ENCODE measurements at regions not wholly inside any gene's neighbourhood (a gene's known extent, or its start where the extent isn't known, plus 50 kb on each side); places are given as distances from the start of the nearest gene placed in this dataset.

DNA sequence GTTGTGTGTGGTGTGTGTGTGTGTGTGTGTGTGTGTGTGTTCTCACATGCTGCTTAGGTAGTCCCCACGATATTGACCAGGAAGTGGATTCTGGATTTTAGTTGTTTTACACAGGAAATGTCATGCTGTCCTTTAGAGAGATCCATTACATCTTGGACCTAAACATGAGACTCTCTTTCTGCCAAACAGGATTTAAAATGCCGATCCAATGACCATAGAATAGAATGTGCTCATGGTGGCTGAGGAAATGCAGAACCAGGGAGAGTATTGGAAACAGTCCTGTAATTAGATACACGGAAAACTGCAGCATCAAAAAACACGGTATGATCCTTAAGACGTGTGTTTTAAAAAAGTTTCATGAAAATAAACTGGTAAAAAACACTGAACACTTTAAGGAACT, 347.8 kb upstream of the FRG1 start:
- no peak for TF ChIP-seq EZH2phosphoT487 (IDR thresholded peaks at IDR 0.05; ENCODE audit: low read length)
- TF ChIP-seq, protein P1, sequence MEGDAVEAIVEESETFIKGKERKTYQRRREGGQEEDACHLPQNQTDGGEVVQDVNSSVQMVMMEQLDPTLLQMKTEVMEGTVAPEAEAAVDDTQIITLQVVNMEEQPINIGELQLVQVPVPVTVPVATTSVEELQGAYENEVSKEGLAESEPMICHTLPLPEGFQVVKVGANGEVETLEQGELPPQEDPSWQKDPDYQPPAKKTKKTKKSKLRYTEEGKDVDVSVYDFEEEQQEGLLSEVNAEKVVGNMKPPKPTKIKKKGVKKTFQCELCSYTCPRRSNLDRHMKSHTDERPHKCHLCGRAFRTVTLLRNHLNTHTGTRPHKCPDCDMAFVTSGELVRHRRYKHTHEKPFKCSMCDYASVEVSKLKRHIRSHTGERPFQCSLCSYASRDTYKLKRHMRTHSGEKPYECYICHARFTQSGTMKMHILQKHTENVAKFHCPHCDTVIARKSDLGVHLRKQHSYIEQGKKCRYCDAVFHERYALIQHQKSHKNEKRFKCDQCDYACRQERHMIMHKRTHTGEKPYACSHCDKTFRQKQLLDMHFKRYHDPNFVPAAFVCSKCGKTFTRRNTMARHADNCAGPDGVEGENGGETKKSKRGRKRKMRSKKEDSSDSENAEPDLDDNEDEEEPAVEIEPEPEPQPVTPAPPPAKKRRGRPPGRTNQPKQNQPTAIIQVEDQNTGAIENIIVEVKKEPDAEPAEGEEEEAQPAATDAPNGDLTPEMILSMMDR (IDR thresholded peaks at IDR 0.05; ENCODE audit: low read length), result no peak
